Fibroblast of mammary gland (primary cell): ENCODE measurements at regions not wholly inside any gene's neighbourhood (a gene's known extent, or its start where the extent isn't known, plus 50 kb on each side); places are given as distances from the start of the nearest gene placed in this dataset.

Experiments
- DNase-seq: peaks from one replicate; pipeline ENCODE4 v3.0.0-alpha.2; 2010; ENCODE audit warnings: low read depth
- H3K4me3 ChIP-seq: 2 replicates; pipeline ENCODE4 v1.5.1; 2011; ENCODE audit warnings: low read depth, mild to moderate bottlenecking, low read length, moderate library complexity; ENCODE audit not compliant: control insufficient read depth
- TF ChIP-seq, protein P1 (sequence below): conservative IDR thresholded peaks from 2 replicates; pipeline ENCODE4 v1.5.1; 2011; ENCODE audit warnings: low read depth, low read length, inconsistent platforms; ENCODE audit not compliant: control insufficient read depth, insufficient read depth

DNA sequence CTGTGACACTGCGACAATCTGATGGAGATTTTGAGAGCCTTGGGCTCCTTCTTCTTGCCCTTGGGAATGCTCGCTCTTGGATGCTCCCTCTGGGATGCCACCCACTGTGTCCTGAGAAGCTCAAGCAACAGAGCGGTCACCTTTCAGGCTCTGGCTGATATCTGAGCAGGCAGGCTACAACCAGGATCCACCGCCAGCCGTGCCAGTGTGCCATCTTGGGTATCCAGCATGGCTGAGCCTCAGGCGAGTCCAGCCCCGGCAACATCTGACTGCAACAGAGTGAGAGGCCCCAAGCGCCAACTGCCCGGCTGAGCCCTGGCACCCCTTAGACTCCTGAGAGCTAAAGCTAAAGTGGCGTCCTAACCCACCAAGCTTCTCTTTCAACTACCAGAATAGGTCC is 202.1 kb downstream of the IRX2 start:
- TF ChIP-seq, protein P1, sequence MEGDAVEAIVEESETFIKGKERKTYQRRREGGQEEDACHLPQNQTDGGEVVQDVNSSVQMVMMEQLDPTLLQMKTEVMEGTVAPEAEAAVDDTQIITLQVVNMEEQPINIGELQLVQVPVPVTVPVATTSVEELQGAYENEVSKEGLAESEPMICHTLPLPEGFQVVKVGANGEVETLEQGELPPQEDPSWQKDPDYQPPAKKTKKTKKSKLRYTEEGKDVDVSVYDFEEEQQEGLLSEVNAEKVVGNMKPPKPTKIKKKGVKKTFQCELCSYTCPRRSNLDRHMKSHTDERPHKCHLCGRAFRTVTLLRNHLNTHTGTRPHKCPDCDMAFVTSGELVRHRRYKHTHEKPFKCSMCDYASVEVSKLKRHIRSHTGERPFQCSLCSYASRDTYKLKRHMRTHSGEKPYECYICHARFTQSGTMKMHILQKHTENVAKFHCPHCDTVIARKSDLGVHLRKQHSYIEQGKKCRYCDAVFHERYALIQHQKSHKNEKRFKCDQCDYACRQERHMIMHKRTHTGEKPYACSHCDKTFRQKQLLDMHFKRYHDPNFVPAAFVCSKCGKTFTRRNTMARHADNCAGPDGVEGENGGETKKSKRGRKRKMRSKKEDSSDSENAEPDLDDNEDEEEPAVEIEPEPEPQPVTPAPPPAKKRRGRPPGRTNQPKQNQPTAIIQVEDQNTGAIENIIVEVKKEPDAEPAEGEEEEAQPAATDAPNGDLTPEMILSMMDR, result no peak
- no peak for DNase-seq

DNA sequence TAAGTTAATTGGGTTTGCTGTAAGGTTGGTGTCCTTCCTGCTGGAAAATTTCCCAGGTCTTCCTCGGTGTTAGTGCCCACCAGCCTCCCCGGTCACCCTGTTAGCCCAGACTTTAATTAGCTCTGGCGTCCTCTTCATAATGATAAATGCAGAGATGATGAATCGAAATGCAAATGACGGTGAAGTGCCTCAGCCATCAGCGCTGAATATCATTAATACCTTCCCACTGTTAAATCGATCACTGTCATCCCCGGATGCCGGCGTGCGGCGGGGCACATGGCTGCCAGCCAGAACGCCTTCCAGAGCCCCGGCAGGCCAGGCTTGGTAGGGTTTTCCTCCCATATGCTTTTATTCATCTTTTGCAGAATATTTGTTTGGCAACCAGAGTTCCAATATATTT is 204.5 kb downstream of the IRX2 start:
- TF ChIP-seq, protein P1, result no peak
- no peak overlapping the region for H3K4me3 ChIP-seq
- no peak for DNase-seq

More for the DNA sequence above, 202.1 kb downstream of the IRX2 start:
- no peak overlapping the region for H3K4me3 ChIP-seq

DNA sequence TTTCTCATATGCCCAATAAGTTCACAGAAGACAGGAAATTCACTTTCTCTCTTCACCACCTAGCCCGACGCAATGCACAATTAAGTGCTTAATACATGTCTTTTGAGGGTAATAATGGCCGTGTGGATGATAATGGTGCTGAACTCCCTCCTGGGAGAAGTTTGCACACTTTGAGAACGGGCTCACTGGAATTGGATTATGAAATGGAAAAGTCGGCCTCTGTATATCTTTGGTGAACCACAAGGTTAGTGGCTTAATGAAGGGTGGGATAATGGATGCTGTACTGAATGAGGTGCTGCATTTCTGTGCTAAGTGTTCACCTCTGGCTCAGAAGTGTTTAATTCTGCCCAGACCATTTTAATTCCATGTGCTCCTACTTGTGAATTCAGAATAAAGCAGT is 207.5 kb downstream of the IRX2 start:
- no peak overlapping the region for H3K4me3 ChIP-seq
- TF ChIP-seq, protein P1, result no peak
- DNase-seq, result no peak

DNA sequence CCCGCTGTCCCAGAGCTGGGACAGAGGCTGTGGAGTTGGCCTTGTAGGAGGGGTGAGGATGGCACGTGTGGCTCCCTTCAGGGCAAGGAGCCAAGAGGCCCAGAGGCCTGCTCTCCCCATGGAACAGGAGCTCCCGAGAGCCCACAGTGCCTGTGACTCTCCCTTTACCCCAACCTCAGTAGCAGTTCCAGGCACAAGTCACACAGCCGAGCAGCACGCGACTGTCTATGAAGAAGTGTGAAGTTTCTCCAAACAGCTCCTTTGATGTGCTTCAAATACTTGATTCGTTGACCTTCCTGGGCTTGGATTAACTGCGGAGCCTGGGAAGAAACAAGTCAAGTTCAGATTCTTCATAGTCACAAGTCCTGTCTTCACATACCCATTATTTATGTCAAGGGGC is 208.7 kb downstream of the IRX2 start:
- DNase-seq, result no peak
- H3K4me3 ChIP-seq, result no peak overlapping the region
- TF ChIP-seq, protein P1, result no peak

DNA sequence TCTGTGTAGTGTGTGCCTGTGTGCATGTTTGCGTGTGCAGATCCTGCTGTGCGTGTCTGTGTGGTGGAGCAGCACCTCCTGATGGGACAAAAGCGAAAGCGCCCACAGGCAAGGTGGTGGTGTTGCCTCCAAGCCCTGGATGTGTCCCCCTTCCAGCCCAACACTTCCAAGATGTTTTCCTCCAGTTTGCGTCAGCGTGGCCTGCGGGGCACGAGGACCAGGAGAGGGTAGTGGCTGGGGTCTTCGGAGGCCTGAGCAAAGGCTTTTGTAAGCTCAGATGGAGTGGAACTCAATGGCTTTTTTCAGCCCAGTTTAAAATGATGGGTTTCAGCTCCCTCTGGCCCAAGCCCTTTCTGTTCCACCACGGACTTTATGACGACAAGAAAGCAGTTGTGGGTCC is 209.5 kb downstream of the IRX2 start:
- no peak for DNase-seq
- TF ChIP-seq, protein P1, result no peak
- no peak overlapping the region for H3K4me3 ChIP-seq

DNA sequence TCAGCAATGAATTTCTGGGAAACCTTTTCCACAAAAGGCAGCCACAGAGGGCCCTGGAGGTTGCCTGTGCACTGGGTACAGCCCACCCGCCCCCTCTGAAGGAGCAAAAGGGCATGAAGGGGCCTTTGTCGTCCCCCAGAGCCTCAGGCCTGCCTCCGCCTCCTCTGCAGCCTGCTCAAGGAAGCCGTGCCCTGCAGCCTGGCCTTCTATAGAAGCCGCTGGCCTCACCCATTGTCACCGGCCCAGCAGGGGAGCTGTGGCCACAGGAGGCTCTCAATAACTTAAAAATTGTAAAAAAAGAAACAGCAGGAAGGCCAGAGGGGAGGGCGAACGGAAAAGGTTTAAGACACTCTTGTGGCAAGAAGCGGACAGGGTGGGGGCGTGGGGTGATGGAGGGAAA is 213.3 kb downstream of the IRX2 start:
- TF ChIP-seq, protein P1, result no peak

DNA sequence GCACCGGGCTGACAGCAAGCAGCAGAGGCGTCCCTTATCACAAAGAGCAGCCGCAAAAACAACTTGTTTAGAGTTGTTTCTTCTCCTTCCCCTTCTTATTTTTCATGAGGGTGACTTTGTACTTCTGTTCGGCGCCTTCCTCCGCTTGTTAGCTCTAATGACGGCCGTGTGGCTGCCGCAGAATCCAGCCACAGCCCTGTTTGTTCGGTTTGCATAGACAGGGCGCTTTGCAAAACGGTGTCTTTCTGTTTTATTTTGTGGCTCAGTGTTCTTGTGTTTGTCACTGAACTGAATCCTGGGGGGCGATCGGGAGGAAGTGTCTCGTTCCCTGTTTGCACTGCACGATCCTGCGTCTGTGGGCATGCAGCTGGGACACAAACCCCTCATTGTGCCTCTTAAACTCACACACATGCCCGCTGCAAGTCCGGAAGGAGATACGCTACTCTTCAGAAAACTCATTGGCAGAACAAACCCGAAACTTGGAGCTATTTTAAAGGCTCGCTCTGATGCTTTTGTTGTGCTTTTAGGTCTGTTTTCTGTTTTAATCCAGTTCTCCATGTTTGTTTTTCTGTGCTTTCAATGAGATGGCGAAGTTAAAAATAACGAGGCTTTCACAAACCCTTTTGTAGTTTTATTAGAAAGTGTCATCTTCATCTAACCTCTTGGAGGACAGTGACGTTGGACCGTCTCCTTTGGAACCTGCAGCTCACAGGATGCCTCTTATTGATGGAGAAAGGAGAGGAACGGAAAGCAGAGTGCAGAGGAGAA is 213.9 kb downstream of the IRX2 start:
- no peak for DNase-seq
- no peak overlapping the region for H3K4me3 ChIP-seq
- TF ChIP-seq, protein P1, result no peak

More for the DNA sequence above, 213.3 kb downstream of the IRX2 start:
- no peak for DNase-seq
- H3K4me3 ChIP-seq, result no peak overlapping the region
